Frontal cortex (tissue), 3 donors: ENCODE measurements at regions not wholly inside any gene's neighbourhood (a gene's known extent, or its start where the extent isn't known, plus 50 kb on each side); places are given as distances from the start of the nearest gene placed in this dataset.
"Not testable (repeated sequence)": the region's sequence is repeated elsewhere in the genome, so short reads cannot be mapped to it uniquely, and the experiment has no call there.

Source experiments
- DNase-seq, 2 donors: peaks; one replicate each; pipeline ENCODE4 v3.0.0; 2012; ENCODE audit warnings: low spot score in 2 of 2
- FAIRE-seq: peaks from 2 replicates; lab custom pipeline; 2012; peaks lifted over from hg19 to GRCh38; lab: Jason Lieb, UNC
- donor health status: control.
- donor health status: control.
- donor health status: control.

DNA sequence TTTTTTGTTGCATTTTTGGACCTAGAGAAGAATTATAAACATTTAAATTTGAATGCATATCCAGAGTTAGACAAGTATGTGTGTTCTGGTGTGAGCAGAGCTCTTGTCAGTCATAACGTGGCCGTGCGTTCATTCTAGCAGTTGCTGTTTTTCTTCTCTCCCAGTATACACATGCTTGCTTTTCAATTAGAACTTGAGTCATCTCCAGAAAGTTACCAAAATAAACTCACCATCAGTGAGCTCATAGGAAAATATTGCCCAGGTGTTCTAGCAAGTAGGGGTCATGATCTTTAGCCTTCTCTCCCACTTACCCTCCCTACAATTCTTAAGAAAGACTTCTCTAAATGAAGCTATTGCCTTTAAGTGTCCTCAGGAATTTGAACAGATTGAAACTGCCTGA lies 247.5 kb upstream of the TUT7 start:
- FAIRE-seq (no peak), DNase-seq (no peak)

DNA sequence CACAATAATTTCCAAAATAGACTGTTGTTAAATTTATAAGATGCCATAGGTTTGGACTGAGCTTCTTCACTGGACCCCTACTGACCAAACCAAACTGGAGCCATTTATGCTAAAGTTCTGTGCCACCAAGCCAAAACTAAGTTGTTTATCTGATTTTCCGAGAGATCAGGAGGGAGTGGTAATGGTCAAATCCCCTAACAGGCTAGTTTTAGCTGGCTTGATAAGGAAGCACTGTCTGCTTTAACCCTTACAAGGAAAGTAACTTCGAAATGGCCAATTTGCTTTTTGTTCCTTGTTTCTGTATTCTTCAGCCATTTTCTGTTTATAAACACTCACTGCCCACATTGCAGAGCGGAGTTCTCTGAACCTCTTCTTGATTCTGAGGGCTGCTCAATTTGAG lies 246.8 kb upstream of the TUT7 start:
- DNase-seq, result no peak
- FAIRE-seq, result no peak

DNA sequence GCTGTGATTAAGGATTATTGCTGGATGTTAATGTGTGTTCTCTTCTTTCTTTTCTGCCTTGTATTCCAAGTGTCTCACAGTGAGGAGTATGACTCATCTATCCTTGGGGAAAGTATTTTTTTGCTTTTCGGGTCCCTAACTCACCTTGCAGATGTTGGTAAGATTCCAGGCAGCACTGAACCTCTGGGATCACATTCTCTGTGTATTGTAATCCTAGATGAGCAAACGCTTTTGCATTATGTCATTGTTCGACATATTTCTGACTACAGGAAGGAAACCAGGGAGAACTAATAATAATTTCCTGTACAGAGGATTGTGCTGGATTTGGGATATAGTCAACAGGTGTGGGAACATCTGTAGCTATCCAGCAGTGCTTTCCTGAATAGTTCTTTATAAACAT lies 246.1 kb upstream of the TUT7 start:
- FAIRE-seq, result no peak
- DNase-seq, result no peak

DNA sequence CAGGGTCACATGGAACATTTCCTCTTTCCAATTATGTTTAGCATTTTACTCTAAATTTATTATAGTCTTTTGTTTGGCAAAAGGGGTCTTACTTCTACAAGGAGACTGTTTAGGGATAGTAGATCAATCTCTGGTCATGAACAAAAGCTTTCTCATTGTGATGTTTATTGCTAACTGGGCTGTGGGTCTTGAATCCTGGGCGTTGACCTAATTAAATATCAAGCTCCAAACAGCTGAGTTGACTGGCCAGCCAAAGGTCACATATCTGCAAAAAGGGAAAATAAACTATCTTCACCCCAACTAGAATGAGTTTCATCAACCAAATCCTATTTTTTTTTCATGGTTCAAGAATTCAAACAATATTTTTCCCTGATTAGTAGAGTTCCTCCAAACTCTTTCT lies 245.4 kb upstream of the TUT7 start:
- no peak for DNase-seq
- no peak for FAIRE-seq

DNA sequence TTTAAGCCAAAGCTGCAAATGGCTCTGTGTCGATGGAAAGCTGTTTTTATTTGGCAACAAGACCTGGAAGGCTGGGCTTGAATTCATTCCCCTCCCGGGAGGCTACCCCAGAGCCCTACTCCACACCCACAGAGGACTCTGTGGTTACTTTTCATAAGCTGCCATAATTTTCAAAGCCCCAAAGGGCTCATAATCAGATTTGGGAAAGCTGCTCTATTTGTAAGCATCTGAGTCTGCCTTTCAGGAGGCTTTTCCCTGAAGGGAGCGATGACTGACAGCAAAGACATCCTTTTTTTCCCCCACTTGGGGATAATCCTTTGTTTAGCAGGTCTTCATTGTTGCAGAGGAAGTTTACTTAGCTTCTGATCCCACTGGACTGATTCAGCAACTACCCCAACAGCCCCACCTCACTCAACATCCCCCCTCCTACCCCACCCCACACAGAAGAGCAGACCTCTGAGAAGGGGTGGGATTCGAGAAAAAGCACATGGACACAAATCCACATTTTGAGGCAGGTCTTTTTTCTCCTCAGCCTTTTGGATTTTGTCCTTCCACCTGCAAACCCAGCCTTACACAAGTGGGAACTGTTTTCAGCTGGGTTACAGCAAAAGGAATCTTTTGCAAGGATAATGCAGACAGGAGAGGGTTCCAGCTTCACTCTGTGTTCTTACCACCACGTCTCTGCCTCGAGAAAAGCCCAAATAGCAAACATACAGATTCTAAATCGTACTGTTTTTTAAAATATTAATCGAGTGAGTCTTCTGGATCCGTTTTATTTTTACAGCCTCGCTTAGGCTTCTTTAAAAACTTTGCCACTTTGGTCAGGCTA lies 244.4 kb upstream of the TUT7 start:
- FAIRE-seq, result no peak

DNA sequence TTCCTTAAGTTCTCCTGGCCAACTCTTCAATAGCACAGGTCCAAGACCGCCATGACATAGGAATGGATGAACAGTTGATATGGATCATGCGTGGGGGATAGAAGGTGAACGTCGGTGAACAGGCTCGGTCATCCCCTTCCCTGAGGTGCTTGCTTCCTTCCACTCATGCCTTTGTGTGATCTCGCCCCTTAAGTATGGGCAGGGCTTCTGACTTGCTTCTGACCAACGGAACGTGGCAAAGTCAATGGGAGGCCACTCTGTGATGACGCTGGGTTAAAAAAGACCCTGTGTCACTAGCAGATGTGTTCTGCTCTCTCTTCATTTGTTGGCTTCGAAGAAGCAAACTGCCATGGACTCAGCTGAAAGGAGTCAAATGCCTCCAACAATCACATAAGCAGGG lies 240.5 kb upstream of the TUT7 start:
- no peak for DNase-seq
- no peak for FAIRE-seq

More for the DNA sequence above, 244.4 kb upstream of the TUT7 start:
- DNase-seq, result no peak

DNA sequence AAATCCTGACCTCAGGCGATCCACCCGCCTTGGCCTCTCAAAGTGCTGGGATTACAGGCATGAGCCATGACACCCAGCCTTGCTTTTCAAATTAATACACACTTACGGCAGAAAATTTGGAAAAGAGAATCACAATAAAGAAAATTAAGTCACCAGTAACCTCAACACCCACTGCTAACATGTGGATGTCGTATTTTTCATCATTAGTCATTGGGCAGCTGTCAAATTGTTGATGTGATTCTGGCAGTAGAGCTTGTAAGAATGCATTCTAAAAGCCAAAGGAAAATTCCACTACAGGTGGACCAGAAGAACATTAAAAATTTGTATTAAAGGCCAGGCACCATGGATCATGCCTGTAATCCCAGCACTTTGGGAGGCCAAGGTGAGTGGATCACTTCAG lies 237.3 kb upstream of the TUT7 start:
- FAIRE-seq (no peak), DNase-seq (no peak)

DNA sequence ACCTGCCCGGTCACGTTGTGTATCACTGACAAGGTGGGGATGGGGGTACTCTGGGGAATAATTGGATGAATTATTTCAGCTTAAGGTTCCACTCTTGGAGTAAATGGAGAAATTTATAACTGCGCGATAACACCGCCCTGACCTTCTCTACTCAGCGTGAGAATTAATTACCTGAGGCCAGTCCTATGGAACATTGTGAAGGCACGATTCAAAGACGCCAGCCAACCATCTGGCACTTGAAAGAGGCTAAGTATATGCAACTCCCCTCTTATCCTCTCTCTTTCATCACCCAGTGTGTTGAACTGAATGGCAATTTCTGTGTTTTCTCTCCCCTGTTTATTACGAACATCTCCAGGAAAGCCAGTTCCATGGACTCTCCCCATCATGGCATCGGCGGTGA lies 235.5 kb upstream of the TUT7 start:
- FAIRE-seq (no peak), DNase-seq (no peak)

DNA sequence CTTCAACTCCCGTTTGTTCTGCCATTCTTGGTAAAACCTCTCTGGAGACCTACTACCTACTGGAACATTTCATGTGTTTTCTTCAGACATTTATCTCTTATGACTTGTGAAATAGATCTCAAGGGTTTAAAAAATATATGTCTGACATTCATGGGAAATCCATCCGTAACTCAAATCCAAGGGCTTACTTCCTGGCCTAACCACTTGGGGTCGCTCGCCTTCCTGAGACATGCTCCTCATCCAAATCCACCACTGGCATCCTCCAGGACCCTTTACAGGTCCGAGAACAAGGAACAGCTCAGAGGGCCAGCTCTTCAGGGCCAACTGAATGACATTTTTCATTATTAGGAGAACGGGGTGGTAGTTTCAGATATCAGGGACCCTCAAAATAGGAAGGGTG lies 235.1 kb upstream of the TUT7 start:
- FAIRE-seq (no peak), DNase-seq (no peak)

DNA sequence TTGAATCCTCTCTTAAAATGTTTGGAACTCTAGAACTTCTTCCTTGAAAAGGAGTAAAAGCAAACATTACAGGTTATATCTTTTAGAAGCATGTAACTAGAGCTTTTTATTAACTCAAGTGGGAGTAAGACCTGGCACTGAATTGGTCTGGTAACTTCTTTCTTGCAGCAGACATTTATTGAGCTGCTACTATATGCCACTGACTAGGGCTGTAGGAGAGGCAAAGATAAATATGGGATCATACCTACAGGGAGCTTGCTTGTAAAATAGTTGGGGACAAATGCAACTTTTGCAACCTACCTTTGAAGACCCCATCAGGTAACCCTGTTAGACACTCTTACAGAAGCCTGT lies 231.9 kb upstream of the TUT7 start:
- FAIRE-seq, result no peak
- DNase-seq, result no peak

DNA sequence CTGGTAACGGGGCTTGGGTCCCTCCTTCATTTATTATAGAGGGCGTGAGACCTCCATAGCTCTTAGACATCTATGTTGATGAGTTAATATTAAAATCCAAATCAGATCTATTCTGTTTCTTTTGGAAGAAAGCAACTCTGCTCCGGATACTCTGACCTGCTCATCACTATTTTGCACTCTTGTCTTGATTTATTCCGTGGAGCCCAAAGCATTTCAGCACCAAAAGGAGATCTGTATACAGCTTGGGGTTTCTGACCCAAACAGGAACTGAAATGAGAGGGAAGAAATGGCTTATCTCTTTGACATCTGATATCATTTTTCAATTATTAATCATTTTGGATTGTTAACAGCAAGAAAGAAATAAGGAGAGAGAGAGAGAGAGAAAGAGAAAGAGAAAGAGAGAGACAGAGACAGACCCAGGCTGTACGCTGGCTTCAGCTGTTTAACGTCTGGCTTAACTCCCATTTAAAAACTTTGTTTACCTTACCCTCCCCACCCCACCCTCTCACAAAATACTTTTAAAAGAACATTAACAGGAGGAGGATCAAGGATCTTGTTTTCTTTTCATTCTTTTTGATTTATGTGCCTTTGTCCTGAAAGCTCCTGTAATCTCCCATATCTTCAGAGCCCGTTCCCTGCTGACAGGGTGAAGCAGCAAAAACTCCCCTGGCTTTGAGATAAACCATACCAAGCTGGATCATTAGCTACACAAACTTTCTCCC lies 231.4 kb upstream of the TUT7 start:
- FAIRE-seq (no peak), DNase-seq (no peak)

DNA sequence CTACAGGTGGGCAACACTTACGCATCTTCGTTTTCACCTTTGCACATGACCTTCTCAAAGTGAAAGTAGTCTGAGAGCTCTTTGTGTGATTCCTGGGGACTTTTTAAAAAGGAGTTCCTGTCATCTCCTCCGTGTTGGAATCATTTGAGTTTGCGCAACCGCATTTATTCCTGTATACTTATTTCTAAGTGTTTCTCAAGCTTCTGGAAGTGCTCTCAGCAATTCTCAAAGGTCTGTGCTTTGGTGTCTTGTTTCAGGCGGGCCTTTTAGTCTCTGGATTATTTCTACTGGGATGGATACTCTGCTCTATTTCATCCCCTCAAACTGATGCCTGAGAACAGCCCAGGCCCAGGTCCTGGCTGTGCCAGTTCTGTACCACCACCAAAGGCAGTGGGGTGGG lies 226.5 kb upstream of the TUT7 start:
- DNase-seq, result no peak
- no peak for FAIRE-seq

DNA sequence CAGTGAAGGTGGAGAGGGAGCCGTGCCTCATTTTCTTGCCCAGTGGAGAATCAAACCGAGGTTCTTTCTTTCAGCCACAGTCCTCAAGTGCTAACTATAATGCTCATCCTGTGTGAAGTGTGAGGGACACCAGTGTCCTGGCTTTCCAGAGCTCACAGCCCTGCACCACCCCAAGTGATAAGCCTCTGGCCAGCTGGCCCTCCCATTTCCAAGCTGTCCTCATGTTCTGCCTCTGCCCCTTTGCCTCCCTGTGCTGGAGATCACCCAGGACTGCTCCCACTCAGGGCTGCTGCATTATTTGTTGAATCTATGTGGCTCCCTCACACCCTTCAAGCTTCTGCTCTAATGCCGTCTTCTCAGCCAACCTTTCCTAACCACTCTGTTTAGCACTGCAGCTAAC lies 224.5 kb upstream of the TUT7 start:
- DNase-seq (no peak), FAIRE-seq (no peak)

DNA sequence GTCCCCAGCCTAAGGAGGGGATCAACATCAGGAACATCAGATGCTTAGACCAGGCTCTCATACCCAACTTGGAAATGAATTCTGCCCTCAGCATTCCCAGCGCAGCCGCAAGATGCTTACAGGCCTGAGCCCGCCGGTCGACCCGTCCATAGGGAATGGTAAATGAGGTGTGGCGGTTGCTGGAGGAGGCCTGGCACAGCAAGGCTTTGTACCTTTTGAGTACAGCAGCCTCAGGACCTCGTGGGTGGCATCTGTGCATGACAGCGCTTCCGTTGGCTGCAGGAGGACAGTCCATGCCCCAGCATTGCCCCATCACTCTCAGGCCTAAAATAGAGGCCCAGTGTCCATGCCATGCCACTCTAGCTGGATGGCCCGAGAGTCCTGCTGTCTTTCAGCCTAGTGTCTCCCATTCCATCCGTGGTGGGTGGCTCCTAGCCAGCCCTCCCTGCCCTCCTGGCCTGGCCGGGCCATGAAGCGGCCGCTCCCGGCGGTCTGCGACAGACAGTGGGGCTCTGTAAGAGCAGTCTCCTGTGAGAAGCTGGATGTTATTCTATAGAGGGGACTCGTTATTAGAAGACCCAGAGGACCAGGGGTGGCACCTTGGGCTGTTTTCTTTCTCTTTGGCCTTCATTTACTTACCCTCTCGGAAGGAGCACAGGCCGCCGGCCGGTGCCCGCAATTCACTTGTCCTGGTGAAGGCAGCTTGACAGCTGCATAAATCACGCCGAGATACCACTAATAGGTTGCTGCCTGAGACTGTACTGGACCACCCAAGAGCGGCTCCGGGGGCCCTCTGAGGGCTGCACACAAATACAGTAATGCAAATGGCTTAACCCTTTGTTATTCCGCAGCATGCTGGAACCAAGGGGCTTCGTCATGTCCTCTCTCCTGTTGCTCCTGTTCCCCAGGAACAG lies 223.5 kb upstream of the TUT7 start:
- FAIRE-seq, result no peak
- DNase-seq, result no peak

DNA sequence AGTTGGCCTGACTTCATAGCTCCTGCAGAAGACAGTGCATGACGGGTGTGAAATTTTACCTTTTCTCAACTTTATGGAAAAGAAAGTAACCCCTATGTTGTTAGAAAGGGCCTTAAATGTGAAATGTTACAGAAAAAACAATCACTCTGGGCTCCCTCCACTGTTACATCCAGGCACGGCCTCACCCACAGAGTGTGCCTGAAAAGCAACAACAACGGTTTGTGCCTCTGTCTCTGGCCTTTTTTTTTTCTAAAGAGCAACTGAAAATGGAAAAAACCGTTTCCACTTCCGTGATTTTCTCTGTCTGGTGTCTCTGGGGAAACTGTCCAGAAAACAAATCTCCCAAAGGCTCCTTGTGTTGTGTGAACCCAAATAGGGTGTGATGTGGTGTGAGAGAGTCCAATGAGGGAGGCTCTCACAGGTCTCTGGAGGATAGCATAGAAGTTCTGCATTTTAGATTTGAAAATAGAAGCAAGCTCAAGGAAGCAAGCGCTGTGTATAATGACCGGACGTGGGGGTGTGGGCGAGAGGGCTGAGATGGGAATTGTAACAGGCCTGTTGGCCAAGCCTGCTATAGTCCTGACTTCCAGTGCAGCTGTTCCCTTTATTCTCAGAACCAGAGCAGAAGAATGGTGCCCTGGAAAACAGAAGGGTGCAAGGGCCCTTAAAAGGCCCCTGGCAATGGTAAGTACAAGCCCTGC lies 221.8 kb upstream of the TUT7 start:
- FAIRE-seq (no peak), DNase-seq (no peak)

DNA sequence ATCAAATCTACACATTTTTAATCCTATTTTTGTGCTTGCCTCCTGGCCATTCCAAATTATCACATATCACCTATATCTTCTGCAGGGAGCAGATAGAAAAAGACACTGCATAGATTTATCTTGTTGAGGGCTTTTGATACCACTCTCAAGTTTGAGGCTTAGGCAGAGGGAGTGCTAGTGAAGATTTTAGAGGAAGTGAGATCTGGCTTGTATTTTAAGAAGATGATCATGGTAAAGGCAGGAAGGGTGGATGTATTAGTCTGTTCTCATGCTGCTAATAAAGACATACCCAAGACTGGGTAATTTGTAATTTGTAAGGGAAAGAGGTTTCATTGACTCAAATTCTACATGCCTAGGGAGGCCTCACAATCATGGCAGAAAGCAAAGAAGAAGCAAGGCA lies 220.9 kb upstream of the TUT7 start:
- FAIRE-seq, result no peak
- DNase-seq, result no peak

DNA sequence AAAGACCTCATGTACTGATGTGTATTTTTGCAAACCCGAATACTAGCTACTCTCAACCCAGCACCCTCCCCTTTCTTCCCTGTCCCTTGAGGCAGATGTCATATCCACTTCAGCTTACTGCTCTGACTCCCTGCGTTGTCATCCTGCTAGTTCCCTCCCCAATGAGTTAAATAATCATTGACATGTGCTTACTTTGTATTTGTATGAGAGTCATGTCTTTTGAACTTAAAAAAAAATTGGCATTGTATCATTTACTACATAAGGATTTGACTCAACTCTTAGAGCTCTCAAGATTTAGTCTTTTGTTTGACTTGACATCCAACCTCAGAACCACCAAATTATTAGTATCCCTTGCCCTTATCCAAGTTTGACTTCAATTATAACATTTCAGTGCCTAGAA lies 219.7 kb upstream of the TUT7 start:
- no peak for FAIRE-seq

DNA sequence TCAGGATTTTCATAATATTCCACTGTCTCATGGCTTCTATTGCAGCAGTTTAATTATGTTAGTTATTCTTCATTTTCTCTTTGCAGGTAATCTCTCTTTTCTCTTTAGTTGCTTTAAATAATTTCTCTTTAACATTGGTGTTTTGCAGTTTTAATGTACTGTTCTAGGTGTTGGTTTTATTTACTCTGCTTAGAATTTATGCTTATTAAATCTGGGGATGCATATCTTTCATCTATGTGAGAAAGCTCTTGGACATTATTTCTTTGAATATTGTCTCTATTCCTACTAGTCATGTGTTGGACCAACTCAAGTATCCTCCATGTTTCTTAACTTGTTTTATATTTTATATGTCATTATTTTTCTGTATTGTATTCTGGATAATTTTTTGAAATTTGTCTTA lies 218.7 kb upstream of the TUT7 start:
- no peak for DNase-seq
- FAIRE-seq, result no peak

More for the DNA sequence above, 219.7 kb upstream of the TUT7 start:
- DNase-seq, result no peak

DNA sequence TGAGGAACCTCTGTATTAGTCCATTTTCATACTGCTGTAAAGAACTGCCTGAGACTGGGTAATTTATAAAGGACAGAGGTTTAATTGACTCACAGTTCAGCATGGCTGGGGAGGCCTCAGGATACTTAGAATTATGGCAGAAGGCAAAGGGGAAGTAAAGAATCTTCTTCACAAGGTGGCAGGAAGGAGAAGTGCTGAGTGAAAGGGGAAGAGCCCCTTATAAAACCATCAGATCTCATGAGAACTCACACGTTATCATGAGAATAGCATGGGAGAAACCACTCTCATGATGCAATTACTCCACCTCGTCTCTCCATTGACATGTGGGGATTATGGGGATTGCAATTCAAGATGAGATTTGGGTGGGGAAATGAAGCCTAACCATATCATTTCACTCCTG lies 211.4 kb upstream of the TUT7 start:
- not testable (repeated sequence) for FAIRE-seq, DNase-seq

DNA sequence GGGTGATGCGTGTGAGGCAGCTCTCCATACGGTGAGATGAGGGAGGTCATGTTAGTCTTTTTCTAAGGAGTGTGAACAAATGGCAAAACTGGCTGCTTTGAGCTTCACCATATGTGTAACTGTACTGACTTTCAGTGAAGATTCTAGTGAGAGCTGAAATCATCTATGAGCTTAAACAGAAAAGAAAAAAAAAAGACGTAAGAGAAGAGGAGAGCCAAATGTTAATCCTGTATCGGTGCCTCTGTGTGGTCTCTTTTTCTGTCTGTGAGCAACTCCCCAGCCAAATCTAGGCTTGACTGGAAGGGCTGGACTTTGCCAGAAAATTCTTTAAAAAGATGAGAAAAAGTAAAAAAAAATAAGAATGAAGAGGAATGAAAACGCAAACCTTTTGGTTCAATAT lies 209.7 kb upstream of the TUT7 start:
- no peak for FAIRE-seq
- no peak for DNase-seq
